Liver (tissue), 8 donors: ENCODE measurements at regions not wholly inside any gene's neighbourhood (a gene's known extent, or its start where the extent isn't known, plus 50 kb on each side); places are given as distances from the start of the nearest gene placed in this dataset.

Experiments
- DNase-seq: peaks from one replicate; pipeline ENCODE4 v3.0.0-alpha.2; 2017; ENCODE audit warnings: low spot score
- H3K27ac ChIP-seq, 2 donors: one replicate each; pipeline ENCODE4 v1.7.0; 2013; ENCODE audit warnings: inconsistent platforms in 2 of 2, low read length in 2 of 2, control low read depth in 1 of 2, low read depth in 1 of 2, mild to moderate bottlenecking in 1 of 2
- H3K27me3 ChIP-seq, 4 donors: one replicate each; pipeline versions ENCODE4 v1.6.1 to v1.7.0; 2013; ENCODE audit warnings: low read length in 3 of 4, inconsistent platforms in 1 of 4, mild to moderate bottlenecking in 1 of 4, moderate library complexity in 1 of 4; ENCODE audit not compliant: control insufficient read depth in 4 of 4, insufficient read depth in 4 of 4
- H3K36me3 ChIP-seq, 4 donors: one replicate each; pipeline versions ENCODE4 v1.6.1 to v1.7.0; 2013; ENCODE audit warnings: low read length in 3 of 4, mild to moderate bottlenecking in 3 of 4, low read depth in 1 of 4, moderate library complexity in 1 of 4; ENCODE audit not compliant: control insufficient read depth in 4 of 4, insufficient read depth in 3 of 4
- H3K4me1 ChIP-seq, 4 donors: one replicate each; pipeline versions ENCODE4 v1.6.1 to v1.7.0; 2013; ENCODE audit warnings: low read length in 3 of 4, mild to moderate bottlenecking in 3 of 4, moderate library complexity in 1 of 4; ENCODE audit not compliant: control insufficient read depth in 4 of 4, insufficient read depth in 4 of 4
- H3K4me3 ChIP-seq, 3 donors: one replicate each; pipeline versions ENCODE4 v1.6.1 to v1.7.0; 2013; ENCODE audit warnings: low read length in 3 of 3, control low read depth in 1 of 3, low read depth in 1 of 3, mild to moderate bottlenecking in 1 of 3
- H3K9ac ChIP-seq, 2 donors: one replicate each; pipeline ENCODE4 v1.7.0; 2013; ENCODE audit warnings: low read length in 2 of 2, mild to moderate bottlenecking in 2 of 2, moderate library complexity in 2 of 2, control low read depth in 1 of 2, low read depth in 1 of 2
- H3K9me3 ChIP-seq, 4 donors: one replicate each; pipeline versions ENCODE4 v1.6.1 to v1.7.0; 2013; ENCODE audit warnings: low read length in 3 of 4; ENCODE audit not compliant: control insufficient read depth in 4 of 4
- EGR1 ChIP-seq, 2 donors: IDR thresholded peaks; 2 replicates each; pipeline ENCODE4 v1.6.1; 2016 to 2018; ENCODE audit warnings: antibody characterized with exemption in 2 of 2, low read depth in 2 of 2
- FOXA1 ChIP-seq: IDR thresholded peaks from 2 replicates; pipeline ENCODE4 v1.6.1; 2016; ENCODE audit warnings: antibody characterized with exemption
- FOXA2 ChIP-seq: IDR thresholded peaks from 2 replicates; pipeline ENCODE4 v1.6.1; 2016; ENCODE audit warnings: antibody characterized with exemption
- GABPA ChIP-seq, 2 donors: IDR thresholded peaks in 1 of 2; conservative IDR thresholded peaks in 1 of 2; 2 replicates each; pipeline ENCODE4 v1.6.1; 2016; ENCODE audit warnings: antibody characterized with exemption in 2 of 2, mild to moderate bottlenecking in 1 of 2, moderate library complexity in 1 of 2
- HNF4A ChIP-seq, 2 donors: conservative IDR thresholded peaks; 2 replicates each; pipeline ENCODE4 v1.6.1; 2016; ENCODE audit warnings: antibody characterized with exemption in 2 of 2, mild to moderate bottlenecking in 2 of 2
- HNF4G ChIP-seq: IDR thresholded peaks from 2 replicates; pipeline ENCODE4 v1.6.1; 2016; ENCODE audit warnings: antibody characterized with exemption
- JUND ChIP-seq, 2 donors: IDR thresholded peaks; 2 replicates each; pipeline ENCODE4 v1.6.1; 2016; ENCODE audit warnings: antibody characterized with exemption in 2 of 2
- NR2F2 ChIP-seq: IDR thresholded peaks from 2 replicates; pipeline ENCODE4 v1.6.1; 2016; ENCODE audit warnings: antibody characterized with exemption
- RAD21 ChIP-seq, 2 donors: IDR thresholded peaks; 2 replicates each; pipeline ENCODE4 v1.6.1; 2016; ENCODE audit warnings: antibody characterized with exemption in 2 of 2, mild to moderate bottlenecking in 2 of 2
- RXRA ChIP-seq, 2 donors: IDR thresholded peaks; 2 replicates each; pipeline ENCODE4 v1.6.1; 2017 to 2018; ENCODE audit warnings: antibody characterized with exemption in 2 of 2, mild to moderate bottlenecking in 1 of 2
- SP1 ChIP-seq: IDR thresholded peaks from 2 replicates; pipeline ENCODE4 v1.6.1; 2018; ENCODE audit warnings: antibody characterized with exemption, mild to moderate bottlenecking
- TAF1 ChIP-seq: conservative IDR thresholded peaks from 2 replicates; pipeline ENCODE4 v1.6.1; 2016; ENCODE audit warnings: antibody characterized with exemption, mild to moderate bottlenecking
- YY1 ChIP-seq: IDR thresholded peaks from 2 replicates; pipeline ENCODE4 v1.6.1; 2016; ENCODE audit warnings: antibody characterized with exemption, mild to moderate bottlenecking
- WGBS: extraction: QIAGEN DNeasy Blood & Tissue Kit; methylation state at CpG from one replicate; pipeline ENCODE4 v1.1.7; 2013; 5-methylcytosine and 5-hydroxymethylcytosine counted together
- TF ChIP-seq, protein P1 (sequence below): IDR thresholded peaks from 2 replicates; pipeline ENCODE4 v1.6.1; 2016; ENCODE audit warnings: antibody characterized with exemption
- TF ChIP-seq, protein P2 (sequence below): IDR thresholded peaks from 2 replicates; pipeline ENCODE4 v1.6.1; 2016; ENCODE audit warnings: antibody characterized with exemption
- TF ChIP-seq, protein P3 (sequence below): IDR thresholded peaks from 2 replicates; pipeline ENCODE4 v1.6.1; 2016; ENCODE audit warnings: antibody characterized with exemption, mild to moderate bottlenecking
- TF ChIP-seq, protein P4 (sequence below): fragments of 150-350 bp; IDR thresholded peaks from 2 replicates; pipeline ENCODE4 v1.5.1; 2017; ENCODE audit warnings: improper control_type of control experiment, low read depth, low read length; ENCODE audit not compliant: missing input control
- donor health status: healthy.
- donor health status: healthy.
- donor health status: healthy.
- donor health status: healthy.
- donor health status: healthy.

DNA sequence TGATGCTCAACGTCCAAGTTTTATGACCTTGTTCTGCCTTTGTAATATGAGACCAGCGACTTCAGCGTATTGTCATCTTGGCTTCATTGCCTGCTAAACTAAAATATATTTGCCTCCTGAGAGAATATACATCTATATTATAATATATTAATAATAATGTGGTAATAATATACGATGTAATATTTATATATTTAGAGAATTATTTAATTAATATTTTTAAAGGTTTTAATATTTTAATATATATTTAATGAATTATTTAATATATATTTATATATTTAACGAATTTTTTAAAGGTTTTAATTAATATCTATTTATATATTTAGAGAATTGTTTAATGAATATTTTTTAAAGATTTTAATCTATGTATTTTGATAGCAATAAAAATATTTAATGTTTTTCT, 700.7 kb downstream of the TAF11L14 start:
- Histone ChIP-seq H3K4me3 (no peak overlapping the region), H3K27me3 (peaks cover 0 to 6% (median 0%) of the 10 kb centered on the region in 4 donors), H3K36me3 (no peaks in the 10 kb centered on the region), H3K27ac (no peak overlapping the region), H3K9me3 (no peaks in the 10 kb centered on the region), H3K9ac (no peak overlapping the region), H3K4me1 (no peaks in the 10 kb centered on the region)
- TF ChIP-seq JUND (IDR thresholded peaks at IDR 0.05), result no peak
- TF ChIP-seq HNF4A (conservative IDR thresholded peaks at IDR 0.05), result no peak
- no peak for TF ChIP-seq EGR1 (IDR thresholded peaks at IDR 0.05; ENCODE audit: low read depth in 2 of 2)
- TF ChIP-seq GABPA (IDR thresholded peaks at IDR 0.05 in 1 of 2, conservative IDR thresholded peaks at IDR 0.05 in 1 of 2), result no peak
- TF ChIP-seq FOXA1, result no peak
- TF ChIP-seq, protein P1, sequence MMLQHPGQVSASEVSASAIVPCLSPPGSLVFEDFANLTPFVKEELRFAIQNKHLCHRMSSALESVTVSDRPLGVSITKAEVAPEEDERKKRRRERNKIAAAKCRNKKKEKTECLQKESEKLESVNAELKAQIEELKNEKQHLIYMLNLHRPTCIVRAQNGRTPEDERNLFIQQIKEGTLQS, result no peak
- TF ChIP-seq HNF4G, result no peak
- TF ChIP-seq, protein P2, sequence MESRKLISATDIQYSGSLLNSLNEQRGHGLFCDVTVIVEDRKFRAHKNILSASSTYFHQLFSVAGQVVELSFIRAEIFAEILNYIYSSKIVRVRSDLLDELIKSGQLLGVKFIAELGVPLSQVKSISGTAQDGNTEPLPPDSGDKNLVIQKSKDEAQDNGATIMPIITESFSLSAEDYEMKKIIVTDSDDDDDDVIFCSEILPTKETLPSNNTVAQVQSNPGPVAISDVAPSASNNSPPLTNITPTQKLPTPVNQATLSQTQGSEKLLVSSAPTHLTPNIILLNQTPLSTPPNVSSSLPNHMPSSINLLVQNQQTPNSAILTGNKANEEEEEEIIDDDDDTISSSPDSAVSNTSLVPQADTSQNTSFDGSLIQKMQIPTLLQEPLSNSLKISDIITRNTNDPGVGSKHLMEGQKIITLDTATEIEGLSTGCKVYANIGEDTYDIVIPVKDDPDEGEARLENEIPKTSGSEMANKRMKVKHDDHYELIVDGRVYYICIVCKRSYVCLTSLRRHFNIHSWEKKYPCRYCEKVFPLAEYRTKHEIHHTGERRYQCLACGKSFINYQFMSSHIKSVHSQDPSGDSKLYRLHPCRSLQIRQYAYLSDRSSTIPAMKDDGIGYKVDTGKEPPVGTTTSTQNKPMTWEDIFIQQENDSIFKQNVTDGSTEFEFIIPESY, result no peak
- DNase-seq, result no peak
- WGBS, result 60% methylated on average over 5 of the region's 5 CpGs

DNA sequence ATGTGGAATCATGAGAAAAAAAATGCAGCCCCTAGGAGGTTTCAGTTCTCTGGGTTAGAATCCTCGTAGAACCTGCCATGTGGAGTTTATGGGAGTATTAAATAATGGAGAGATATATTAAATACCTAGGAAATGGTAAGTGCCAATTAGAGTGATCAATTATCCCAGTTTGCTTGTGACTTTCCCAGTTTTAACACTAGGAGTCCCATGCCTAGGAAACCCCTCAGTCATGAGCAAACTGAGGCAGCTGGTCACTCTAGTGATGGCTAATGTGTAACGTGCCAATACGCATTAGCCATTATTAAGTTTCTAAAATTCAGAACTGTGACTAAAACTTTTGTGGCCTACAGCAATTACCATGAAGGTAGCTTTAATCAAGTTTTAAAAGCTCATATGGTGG, 720.6 kb downstream of the TAF11L14 start:
- Histone ChIP-seq H3K4me1 (no peaks in the 10 kb centered on the region), H3K36me3 (no peaks in the 10 kb centered on the region), H3K27me3 (peaks cover 0 to 5% (median 0%) of the 10 kb centered on the region in 4 donors), H3K27ac (no peak overlapping the region), H3K9ac (no peak overlapping the region), H3K4me3 (no peak overlapping the region), H3K9me3 (no peaks in the 10 kb centered on the region)
- 71% methylated on average over 3 of the region's 3 CpGs for whole genome bisulfite sequencing
- no peak for TF ChIP-seq HNF4G
- TF ChIP-seq RXRA (IDR thresholded peaks at IDR 0.05), result no peak
- DNase-seq, result no peak

DNA sequence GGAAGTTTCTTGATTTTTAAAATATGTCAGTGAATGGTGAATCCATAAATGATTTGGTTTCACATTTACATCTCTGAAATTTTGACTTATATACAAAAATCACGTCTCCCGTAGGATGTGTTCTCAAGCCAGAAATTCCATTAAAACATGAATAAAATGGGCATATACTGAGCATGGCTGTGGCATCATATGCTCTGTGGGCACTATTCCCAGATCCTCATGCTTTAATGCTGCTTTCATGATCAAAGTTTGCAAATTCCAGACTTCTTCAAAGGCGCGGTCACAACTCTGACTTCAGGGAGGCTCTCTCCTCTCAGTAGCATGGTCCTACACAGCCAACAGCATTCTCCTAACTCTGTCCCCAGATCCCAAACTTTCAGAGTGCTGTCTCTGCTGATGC, 723.2 kb downstream of the TAF11L14 start:
- no peaks in the 10 kb centered on the region for H3K36me3 ChIP-seq
- no peaks in the 10 kb centered on the region for H3K4me1 ChIP-seq
- WGBS, result 87% methylated on average over 4 of the region's 4 CpGs
- DNase-seq, result no peak
- H3K27ac ChIP-seq, result no peak overlapping the region
- H3K9me3 ChIP-seq, result no peaks in the 10 kb centered on the region
- TF ChIP-seq SP1, result no peak
- no peak for TF ChIP-seq FOXA1
- TF ChIP-seq HNF4G, result no peak
- TF ChIP-seq, protein P3, sequence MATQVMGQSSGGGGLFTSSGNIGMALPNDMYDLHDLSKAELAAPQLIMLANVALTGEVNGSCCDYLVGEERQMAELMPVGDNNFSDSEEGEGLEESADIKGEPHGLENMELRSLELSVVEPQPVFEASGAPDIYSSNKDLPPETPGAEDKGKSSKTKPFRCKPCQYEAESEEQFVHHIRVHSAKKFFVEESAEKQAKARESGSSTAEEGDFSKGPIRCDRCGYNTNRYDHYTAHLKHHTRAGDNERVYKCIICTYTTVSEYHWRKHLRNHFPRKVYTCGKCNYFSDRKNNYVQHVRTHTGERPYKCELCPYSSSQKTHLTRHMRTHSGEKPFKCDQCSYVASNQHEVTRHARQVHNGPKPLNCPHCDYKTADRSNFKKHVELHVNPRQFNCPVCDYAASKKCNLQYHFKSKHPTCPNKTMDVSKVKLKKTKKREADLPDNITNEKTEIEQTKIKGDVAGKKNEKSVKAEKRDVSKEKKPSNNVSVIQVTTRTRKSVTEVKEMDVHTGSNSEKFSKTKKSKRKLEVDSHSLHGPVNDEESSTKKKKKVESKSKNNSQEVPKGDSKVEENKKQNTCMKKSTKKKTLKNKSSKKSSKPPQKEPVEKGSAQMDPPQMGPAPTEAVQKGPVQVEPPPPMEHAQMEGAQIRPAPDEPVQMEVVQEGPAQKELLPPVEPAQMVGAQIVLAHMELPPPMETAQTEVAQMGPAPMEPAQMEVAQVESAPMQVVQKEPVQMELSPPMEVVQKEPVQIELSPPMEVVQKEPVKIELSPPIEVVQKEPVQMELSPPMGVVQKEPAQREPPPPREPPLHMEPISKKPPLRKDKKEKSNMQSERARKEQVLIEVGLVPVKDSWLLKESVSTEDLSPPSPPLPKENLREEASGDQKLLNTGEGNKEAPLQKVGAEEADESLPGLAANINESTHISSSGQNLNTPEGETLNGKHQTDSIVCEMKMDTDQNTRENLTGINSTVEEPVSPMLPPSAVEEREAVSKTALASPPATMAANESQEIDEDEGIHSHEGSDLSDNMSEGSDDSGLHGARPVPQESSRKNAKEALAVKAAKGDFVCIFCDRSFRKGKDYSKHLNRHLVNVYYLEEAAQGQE, result no peak
- no peak for TF ChIP-seq NR2F2
- no peak for TF ChIP-seq HNF4A (conservative IDR thresholded peaks at IDR 0.05)
- TF ChIP-seq, protein P1, result no peak
- TF ChIP-seq TAF1, result no peak
- TF ChIP-seq JUND (IDR thresholded peaks at IDR 0.05), result no peak
- TF ChIP-seq FOXA2, result no peak
- no peak for TF ChIP-seq RXRA (IDR thresholded peaks at IDR 0.05)
- TF ChIP-seq GABPA (IDR thresholded peaks at IDR 0.05 in 1 of 2, conservative IDR thresholded peaks at IDR 0.05 in 1 of 2), result no peak
- TF ChIP-seq YY1, result no peak
- TF ChIP-seq, protein P2, result no peak
- TF ChIP-seq RAD21 (IDR thresholded peaks at IDR 0.05), result no peak
- TF ChIP-seq, protein P4, sequence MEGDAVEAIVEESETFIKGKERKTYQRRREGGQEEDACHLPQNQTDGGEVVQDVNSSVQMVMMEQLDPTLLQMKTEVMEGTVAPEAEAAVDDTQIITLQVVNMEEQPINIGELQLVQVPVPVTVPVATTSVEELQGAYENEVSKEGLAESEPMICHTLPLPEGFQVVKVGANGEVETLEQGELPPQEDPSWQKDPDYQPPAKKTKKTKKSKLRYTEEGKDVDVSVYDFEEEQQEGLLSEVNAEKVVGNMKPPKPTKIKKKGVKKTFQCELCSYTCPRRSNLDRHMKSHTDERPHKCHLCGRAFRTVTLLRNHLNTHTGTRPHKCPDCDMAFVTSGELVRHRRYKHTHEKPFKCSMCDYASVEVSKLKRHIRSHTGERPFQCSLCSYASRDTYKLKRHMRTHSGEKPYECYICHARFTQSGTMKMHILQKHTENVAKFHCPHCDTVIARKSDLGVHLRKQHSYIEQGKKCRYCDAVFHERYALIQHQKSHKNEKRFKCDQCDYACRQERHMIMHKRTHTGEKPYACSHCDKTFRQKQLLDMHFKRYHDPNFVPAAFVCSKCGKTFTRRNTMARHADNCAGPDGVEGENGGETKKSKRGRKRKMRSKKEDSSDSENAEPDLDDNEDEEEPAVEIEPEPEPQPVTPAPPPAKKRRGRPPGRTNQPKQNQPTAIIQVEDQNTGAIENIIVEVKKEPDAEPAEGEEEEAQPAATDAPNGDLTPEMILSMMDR, result no peak
- no peak overlapping the region for H3K9ac ChIP-seq
- no peak overlapping the region for H3K4me3 ChIP-seq
- peaks cover 0 to 6% (median 0%) of the 10 kb centered on the region in 4 donors for H3K27me3 ChIP-seq
